ENCODE measurements at regions not wholly inside any gene's neighbourhood (a gene's known extent, or its start where the extent isn't known, plus 50 kb on each side); places are given as distances from the start of the nearest gene placed in this dataset.

DNA sequence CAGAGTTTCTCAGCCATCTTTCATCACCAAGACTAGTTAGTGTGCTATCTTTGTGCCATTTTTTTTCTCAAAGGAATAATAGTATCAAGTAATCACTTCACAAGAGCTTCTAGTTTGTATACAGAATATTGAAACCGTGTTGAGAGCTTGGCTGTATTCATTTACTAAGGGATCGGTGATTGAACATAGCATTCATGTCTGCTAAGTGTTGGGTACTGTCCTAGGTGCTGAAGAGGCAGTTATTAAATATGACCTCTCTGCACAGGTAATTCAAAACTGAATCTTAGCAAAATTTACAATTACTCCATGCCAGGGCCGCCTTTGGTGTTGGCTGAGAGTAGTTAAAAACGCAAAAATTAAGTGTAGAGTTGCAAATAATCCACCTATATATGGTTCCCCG, 355.3 kb upstream of the RORA start:
- Histone ChIP-seq H3K9ac (no peak overlapping the region), H3K4me3 (ENCODE audit: low read depth, low read length) (no peak overlapping the region), H3K27ac (no peak overlapping the region), H3K4me1 (no peaks in the 10 kb centered on the region), H2AFZ (no peak overlapping the region), H3K9me3 (ENCODE audit: control insufficient read depth, low read length) (no peaks in the 10 kb centered on the region), H3K4me2 (ENCODE audit: low read length) (no peak overlapping the region), H3K36me3 (ENCODE audit: control insufficient read depth, insufficient read depth, low read length) (no peaks in the 10 kb centered on the region), H3K27me3 (ENCODE audit: control insufficient read depth, insufficient read depth, low read length) (no peaks in the 10 kb centered on the region), H3K79me2 (no peaks in the 10 kb centered on the region)
- TF ChIP-seq, protein P1, sequence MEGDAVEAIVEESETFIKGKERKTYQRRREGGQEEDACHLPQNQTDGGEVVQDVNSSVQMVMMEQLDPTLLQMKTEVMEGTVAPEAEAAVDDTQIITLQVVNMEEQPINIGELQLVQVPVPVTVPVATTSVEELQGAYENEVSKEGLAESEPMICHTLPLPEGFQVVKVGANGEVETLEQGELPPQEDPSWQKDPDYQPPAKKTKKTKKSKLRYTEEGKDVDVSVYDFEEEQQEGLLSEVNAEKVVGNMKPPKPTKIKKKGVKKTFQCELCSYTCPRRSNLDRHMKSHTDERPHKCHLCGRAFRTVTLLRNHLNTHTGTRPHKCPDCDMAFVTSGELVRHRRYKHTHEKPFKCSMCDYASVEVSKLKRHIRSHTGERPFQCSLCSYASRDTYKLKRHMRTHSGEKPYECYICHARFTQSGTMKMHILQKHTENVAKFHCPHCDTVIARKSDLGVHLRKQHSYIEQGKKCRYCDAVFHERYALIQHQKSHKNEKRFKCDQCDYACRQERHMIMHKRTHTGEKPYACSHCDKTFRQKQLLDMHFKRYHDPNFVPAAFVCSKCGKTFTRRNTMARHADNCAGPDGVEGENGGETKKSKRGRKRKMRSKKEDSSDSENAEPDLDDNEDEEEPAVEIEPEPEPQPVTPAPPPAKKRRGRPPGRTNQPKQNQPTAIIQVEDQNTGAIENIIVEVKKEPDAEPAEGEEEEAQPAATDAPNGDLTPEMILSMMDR (IDR thresholded peaks at IDR 0.05) = no peak

DNA sequence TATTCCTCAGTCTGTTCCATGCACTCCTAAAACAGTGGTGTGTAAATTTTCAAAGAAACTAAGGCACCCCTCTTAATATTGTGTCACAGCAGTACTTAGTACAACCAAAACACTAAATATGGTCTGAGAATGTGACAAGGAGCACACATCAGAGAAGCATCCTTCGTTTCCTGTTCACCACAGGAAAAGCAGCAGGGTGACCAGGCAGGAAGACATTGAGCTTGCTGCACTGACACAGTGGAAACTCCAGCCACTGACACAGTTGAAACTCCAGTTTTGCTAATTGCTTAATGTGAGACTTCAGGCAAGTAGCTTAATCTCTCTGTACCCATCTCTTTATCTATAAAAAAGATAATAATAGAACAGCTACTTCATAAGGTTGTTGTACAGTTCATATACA, 353.0 kb upstream of the RORA start:
- Histone ChIP-seq H3K4me2 (ENCODE audit: low read length) (no peak overlapping the region), H3K9me3 (ENCODE audit: control insufficient read depth, low read length) (no peaks in the 10 kb centered on the region), H3K79me2 (no peaks in the 10 kb centered on the region), H2AFZ (no peak overlapping the region), H3K4me1 (no peaks in the 10 kb centered on the region), H3K27me3 (ENCODE audit: control insufficient read depth, insufficient read depth, low read length) (no peaks in the 10 kb centered on the region), H3K9ac (no peak overlapping the region), H3K4me3 (ENCODE audit: low read depth, low read length) (no peak overlapping the region), H3K27ac (no peak overlapping the region), H3K36me3 (ENCODE audit: control insufficient read depth, insufficient read depth, low read length) (no peaks in the 10 kb centered on the region)
- TF ChIP-seq, protein P1 (IDR thresholded peaks at IDR 0.05) = no peak

DNA sequence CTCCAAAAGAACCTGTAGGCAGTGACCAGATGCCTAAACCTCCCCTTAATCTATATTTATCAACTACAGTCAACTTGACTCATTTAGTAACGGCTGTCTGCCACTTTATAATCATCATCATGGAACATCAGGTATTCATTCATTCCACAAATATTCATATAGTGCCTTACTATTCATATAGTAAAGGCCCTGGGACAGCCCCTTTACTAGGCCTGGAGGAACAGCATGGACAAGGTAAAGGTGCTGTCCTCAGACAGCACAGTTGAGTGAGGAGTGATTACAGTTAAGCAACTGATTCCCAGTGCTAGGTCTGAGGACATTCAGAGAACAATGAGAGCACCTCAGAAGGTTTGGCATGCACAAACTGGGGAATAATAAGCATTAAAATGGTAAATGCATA, 346.5 kb upstream of the RORA start:
- Histone ChIP-seq H3K4me3 (ENCODE audit: low read depth, low read length) (no peak overlapping the region), H3K9ac (no peak overlapping the region), H3K27ac (no peak overlapping the region), H3K79me2 (no peaks in the 10 kb centered on the region), H3K4me1 (no peaks in the 10 kb centered on the region), H3K9me3 (ENCODE audit: control insufficient read depth, low read length) (no peaks in the 10 kb centered on the region), H3K4me2 (ENCODE audit: low read length) (no peak overlapping the region), H2AFZ (no peak overlapping the region), H3K27me3 (ENCODE audit: control insufficient read depth, insufficient read depth, low read length) (no peaks in the 10 kb centered on the region), H3K36me3 (ENCODE audit: control insufficient read depth, insufficient read depth, low read length) (no peaks in the 10 kb centered on the region)
- TF ChIP-seq, protein P1 (IDR thresholded peaks at IDR 0.05) = no peak

DNA sequence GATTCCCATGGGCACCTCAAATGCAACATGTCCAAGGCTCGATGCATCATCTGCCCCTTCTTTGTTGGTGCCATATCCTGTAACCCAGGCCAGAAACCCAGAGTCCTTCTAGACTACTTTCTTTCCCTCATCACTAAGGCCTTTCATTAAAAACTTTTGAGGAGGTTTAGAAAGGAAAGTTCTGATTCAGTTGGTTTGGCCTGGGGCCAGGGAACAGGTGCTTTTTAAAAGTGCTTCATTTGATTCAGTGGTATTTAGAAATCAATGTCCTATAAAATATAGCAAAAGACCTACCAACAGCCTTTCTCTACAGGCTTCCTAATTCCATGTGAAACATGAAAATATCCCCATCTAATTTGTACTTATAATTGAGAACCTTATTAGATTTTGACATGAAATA, 341.9 kb upstream of the RORA start:
- no peaks in the 10 kb centered on the region for H3K36me3 ChIP-seq (ENCODE audit: control insufficient read depth, insufficient read depth, low read length)
- no peak overlapping the region for H3K27ac ChIP-seq
- H3K27me3 ChIP-seq (ENCODE audit: control insufficient read depth, insufficient read depth, low read length) = no peaks in the 10 kb centered on the region
- TF ChIP-seq, protein P1 (IDR thresholded peaks at IDR 0.05) = no peak
- H2AFZ ChIP-seq = no peak overlapping the region
- H3K9me3 ChIP-seq (ENCODE audit: control insufficient read depth, low read length) = no peaks in the 10 kb centered on the region
- H3K9ac ChIP-seq = no peak overlapping the region
- H3K4me1 ChIP-seq = no peaks in the 10 kb centered on the region
- H3K4me3 ChIP-seq (ENCODE audit: low read depth, low read length) = no peak overlapping the region
- H3K4me2 ChIP-seq (ENCODE audit: low read length) = no peak overlapping the region
- H3K79me2 ChIP-seq = no peaks in the 10 kb centered on the region

DNA sequence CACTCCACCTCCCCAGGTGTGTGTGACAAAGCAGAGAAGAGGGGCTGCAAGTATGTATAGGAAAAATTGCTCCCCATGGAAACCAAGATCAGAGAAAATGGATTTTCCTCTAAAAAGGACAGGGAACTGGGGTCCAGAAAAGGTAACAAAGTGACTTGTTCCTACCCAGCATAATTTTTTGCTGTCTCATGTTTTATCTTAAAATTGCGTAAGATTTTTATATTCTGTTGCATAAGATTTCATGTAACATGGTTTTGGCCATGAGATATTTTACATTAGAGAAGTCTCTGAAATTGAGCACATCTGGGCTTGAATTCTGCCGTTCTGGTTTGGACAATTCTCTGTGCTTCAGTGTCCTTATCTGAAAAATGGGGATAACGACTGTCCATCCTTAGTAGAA, 335.7 kb upstream of the RORA start:
- no peak overlapping the region for H3K4me3 ChIP-seq (ENCODE audit: low read depth, low read length)
- TF ChIP-seq, protein P1 (IDR thresholded peaks at IDR 0.05) = no peak
- no peaks in the 10 kb centered on the region for H3K9me3 ChIP-seq (ENCODE audit: control insufficient read depth, low read length)
- H3K27ac ChIP-seq = no peak overlapping the region
- no peak overlapping the region for H3K4me2 ChIP-seq (ENCODE audit: low read length)
- H3K79me2 ChIP-seq = no peaks in the 10 kb centered on the region
- no peaks in the 10 kb centered on the region for H3K36me3 ChIP-seq (ENCODE audit: control insufficient read depth, insufficient read depth, low read length)
- H3K4me1 ChIP-seq = no peaks in the 10 kb centered on the region
- H3K27me3 ChIP-seq (ENCODE audit: control insufficient read depth, insufficient read depth, low read length) = no peaks in the 10 kb centered on the region
- no peak overlapping the region for H2AFZ ChIP-seq
- H3K9ac ChIP-seq = no peak overlapping the region
